ENCODE measurements at regions not wholly inside any gene's neighbourhood (a gene's known extent, or its start where the extent isn't known, plus 50 kb on each side); places are given as distances from the start of the nearest gene placed in this dataset.
"Not testable (repeated sequence)": the region's sequence is repeated elsewhere in the genome, so short reads cannot be mapped to it uniquely, and the experiment has no call there.

GRCh38 chr6:155801046-155801445 lies 345.4 kb upstream of the NOX3 start:
- Mint-ChIP-seq H3K4me3 (no peak overlapping the region), H3K4me1 (no peaks in the 10 kb centered on the region), H3K27me3 (ENCODE audit: low read depth) (no peaks in the 10 kb centered on the region), H3K36me3 (ENCODE audit: low read depth) (peaks cover 3% of the 10 kb centered on the region), H3K27ac (no peak overlapping the region), H3K9me3 (peaks cover 21% of the 10 kb centered on the region)
- no peak for TF ChIP-seq CTCF (IDR thresholded peaks at IDR 0.05; ENCODE audit: unreplicated experiment in 3 of 3)

- not testable (repeated sequence) for H3K4me1 Mint-ChIP-seq; H3K36me3 Mint-ChIP-seq (ENCODE audit: low read depth); H3K4me3 Mint-ChIP-seq; H3K27ac Mint-ChIP-seq; H3K27me3 Mint-ChIP-seq (ENCODE audit: low read depth)
- peaks cover 24% of the 10 kb centered on the region for H3K9me3 Mint-ChIP-seq
Measured at GRCh38 chr6:155798876-155799275, 343.2 kb upstream of the NOX3 start.

GRCh38 chr6:155795173-155795796 lies 339.6 kb upstream of the NOX3 start:
- Mint-ChIP-seq H3K4me1 (no peaks in the 10 kb centered on the region), H3K27ac (no peak overlapping the region), H3K9me3 (peaks cover 25% of the 10 kb centered on the region), H3K4me3 (no peak overlapping the region), H3K36me3 (ENCODE audit: low read depth) (no peaks in the 10 kb centered on the region), H3K27me3 (ENCODE audit: low read depth) (no peaks in the 10 kb centered on the region)
- no peak for TF ChIP-seq CTCF (IDR thresholded peaks at IDR 0.05; ENCODE audit: unreplicated experiment in 3 of 3)

- peaks cover 20% of the 10 kb centered on the region for H3K9me3 Mint-ChIP-seq
- TF ChIP-seq CTCF (IDR thresholded peaks at IDR 0.05; ENCODE audit: unreplicated experiment in 3 of 3): no peak
- H3K4me3 Mint-ChIP-seq: no peak overlapping the region
- H3K27ac Mint-ChIP-seq: no peak overlapping the region
- no peaks in the 10 kb centered on the region for H3K27me3 Mint-ChIP-seq (ENCODE audit: low read depth)
- no peaks in the 10 kb centered on the region for H3K4me1 Mint-ChIP-seq
- no peaks in the 10 kb centered on the region for H3K36me3 Mint-ChIP-seq (ENCODE audit: low read depth)
Measured at GRCh38 chr6:155791891-155792290, 336.3 kb upstream of the NOX3 start.

GRCh38 chr6:155791186-155791585 lies 335.5 kb upstream of the NOX3 start:
- Mint-ChIP-seq H3K4me3 (no peak overlapping the region), H3K9me3 (peaks cover 20% of the 10 kb centered on the region), H3K36me3 (ENCODE audit: low read depth) (no peaks in the 10 kb centered on the region), H3K27me3 (ENCODE audit: low read depth) (no peaks in the 10 kb centered on the region), H3K4me1 (no peaks in the 10 kb centered on the region), H3K27ac (no peak overlapping the region)
- no peak for TF ChIP-seq CTCF (IDR thresholded peaks at IDR 0.05; ENCODE audit: unreplicated experiment in 3 of 3)

- peaks cover 16% of the 10 kb centered on the region for H3K9me3 Mint-ChIP-seq
- no peaks in the 10 kb centered on the region for H3K27me3 Mint-ChIP-seq (ENCODE audit: low read depth)
- no peak overlapping the region for H3K27ac Mint-ChIP-seq
- no peak overlapping the region for H3K4me3 Mint-ChIP-seq
- TF ChIP-seq CTCF (IDR thresholded peaks at IDR 0.05; ENCODE audit: unreplicated experiment in 3 of 3): no peak
- H3K36me3 Mint-ChIP-seq (ENCODE audit: low read depth): no peaks in the 10 kb centered on the region
- H3K4me1 Mint-ChIP-seq: peaks cover 14% of the 10 kb centered on the region
Measured at GRCh38 chr6:155787168-155787567, 331.5 kb upstream of the NOX3 start.
